ENCODE measurements at regions not wholly inside any gene's neighbourhood (a gene's known extent, or its start where the extent isn't known, plus 50 kb on each side); places are given as distances from the start of the nearest gene placed in this dataset.

DNA sequence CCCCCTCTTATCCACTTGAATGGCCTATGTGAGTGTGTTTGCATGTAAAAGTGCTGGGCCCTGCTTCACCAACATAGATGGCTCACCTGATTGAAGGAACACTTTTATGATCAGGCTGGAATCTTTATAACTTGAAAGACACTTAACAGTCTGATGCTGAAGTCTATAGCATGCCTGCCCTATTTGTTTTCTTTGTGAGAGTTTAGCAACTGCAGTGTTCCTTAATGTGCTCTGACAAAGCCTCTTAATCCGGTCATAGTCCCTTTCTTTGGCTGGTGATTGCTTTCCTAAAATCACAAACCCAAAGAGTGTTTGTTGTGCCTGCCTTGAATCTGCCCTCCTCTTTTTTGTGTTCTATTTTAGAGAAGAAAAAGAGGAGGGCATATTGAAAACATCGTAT is 1382.8 kb upstream of the CELF4 start:
- TF ChIP-seq TCF12 (IDR thresholded peaks at IDR 0.05; ENCODE audit: low read depth, low read length) (no peak), ZNF274 (IDR thresholded peaks at IDR 0.05; ENCODE audit: borderline replicate concordance, extremely low read depth, low read length) (no peak), CEBPB (IDR thresholded peaks at IDR 0.05; ENCODE audit: low read depth, low read length) (no peak), FOSL1 (IDR thresholded peaks at IDR 0.05; ENCODE audit: insufficient read depth, low read depth, low read length) (no peak), RBBP5 (IDR thresholded peaks at IDR 0.05; ENCODE audit: borderline replicate concordance, low read depth, low read length) (no peak), SP1 (IDR thresholded peaks at IDR 0.05; ENCODE audit: low read depth, low read length) (no peak), POLR2AphosphoS5 (IDR thresholded peaks at IDR 0.05; ENCODE audit: low read depth, low read length) (no peak), POLR2A (IDR thresholded peaks at IDR 0.05; ENCODE audit: control extremely low read depth in 1 of 2, low read depth in 2 of 2, low read length in 2 of 2) (no peak), EZH2 (IDR thresholded peaks at IDR 0.05; ENCODE audit: low read depth, low read length, severe bottlenecking) (no peak), RAD21 (IDR thresholded peaks at IDR 0.05 in 1 of 2, conservative IDR thresholded peaks at IDR 0.05 in 1 of 2; ENCODE audit: low read depth in 2 of 2, low read length in 2 of 2) (no peak)
- TF ChIP-seq, protein P1, sequence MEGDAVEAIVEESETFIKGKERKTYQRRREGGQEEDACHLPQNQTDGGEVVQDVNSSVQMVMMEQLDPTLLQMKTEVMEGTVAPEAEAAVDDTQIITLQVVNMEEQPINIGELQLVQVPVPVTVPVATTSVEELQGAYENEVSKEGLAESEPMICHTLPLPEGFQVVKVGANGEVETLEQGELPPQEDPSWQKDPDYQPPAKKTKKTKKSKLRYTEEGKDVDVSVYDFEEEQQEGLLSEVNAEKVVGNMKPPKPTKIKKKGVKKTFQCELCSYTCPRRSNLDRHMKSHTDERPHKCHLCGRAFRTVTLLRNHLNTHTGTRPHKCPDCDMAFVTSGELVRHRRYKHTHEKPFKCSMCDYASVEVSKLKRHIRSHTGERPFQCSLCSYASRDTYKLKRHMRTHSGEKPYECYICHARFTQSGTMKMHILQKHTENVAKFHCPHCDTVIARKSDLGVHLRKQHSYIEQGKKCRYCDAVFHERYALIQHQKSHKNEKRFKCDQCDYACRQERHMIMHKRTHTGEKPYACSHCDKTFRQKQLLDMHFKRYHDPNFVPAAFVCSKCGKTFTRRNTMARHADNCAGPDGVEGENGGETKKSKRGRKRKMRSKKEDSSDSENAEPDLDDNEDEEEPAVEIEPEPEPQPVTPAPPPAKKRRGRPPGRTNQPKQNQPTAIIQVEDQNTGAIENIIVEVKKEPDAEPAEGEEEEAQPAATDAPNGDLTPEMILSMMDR (IDR thresholded peaks at IDR 0.05; ENCODE audit: control extremely low read depth in 1 of 3, insufficient read depth in 1 of 3, low read depth in 1 of 3, low read length in 3 of 3): no peak

All from H1 (cell line).